SK-N-MC (cell line): ENCODE measurements at regions not wholly inside any gene's neighbourhood (a gene's known extent, or its start where the extent isn't known, plus 50 kb on each side); places are given as distances from the start of the nearest gene placed in this dataset.

ENCODE experiments used
- EZH2 ChIP-seq: fragments of 200-600 bp; sonication (generic); IDR thresholded peaks from one replicate; pipeline ENCODE4 v1.6.1; 2017; ENCODE audit warnings: antibody characterized with exemption
- POLR2AphosphoS5 ChIP-seq: IDR thresholded peaks from 2 replicates; pipeline ENCODE4 v1.6.1; 2012; ENCODE audit warnings: mild to moderate bottlenecking, low read depth, low read length, borderline replicate concordance

- no peak for TF ChIP-seq EZH2
- no peak for TF ChIP-seq POLR2AphosphoS5
Measured at GRCh38 chr5:125521289-125521688, 774.9 kb upstream of the ZNF608 start.
